Midbrain (tissue), 1 donor: ENCODE measurements at regions not wholly inside any gene's neighbourhood (a gene's known extent, or its start where the extent isn't known, plus 50 kb on each side); places are given as distances from the start of the nearest gene placed in this dataset.
"Not testable (repeated sequence)": the region's sequence is repeated elsewhere in the genome, so short reads cannot be mapped to it uniquely, and the experiment has no call there.

Experiments
- DNase-seq: peaks from one replicate; lab custom pipeline; 2025; lab: John Stamatoyannopoulos, UW

DNA sequence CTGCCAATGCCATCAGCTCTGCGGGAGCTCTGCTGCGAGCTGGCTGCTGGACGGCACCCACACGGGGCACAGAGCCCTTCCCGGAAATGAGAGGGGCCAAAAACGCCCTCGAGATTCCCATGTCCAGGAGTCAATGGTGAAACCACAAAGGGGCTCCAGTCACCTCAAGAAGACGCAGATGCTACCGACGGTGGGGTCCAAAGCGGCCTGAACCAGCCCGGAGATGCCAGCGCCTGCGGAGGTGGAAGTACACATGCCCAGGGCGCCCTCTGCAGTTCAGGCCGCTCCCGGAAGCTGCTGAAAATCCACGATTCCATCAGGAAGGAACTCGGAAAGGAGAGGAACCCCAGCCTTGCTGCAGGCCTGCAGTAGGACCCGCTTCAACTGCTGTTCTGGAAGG lies 82.4 kb upstream of the SELENOP start:
- no peak for DNase-seq

GRCh38 chr5:42889311-42889933 lies 77.7 kb upstream of the SELENOP start:
- DNase-seq: peak; percentile 81

GRCh38 chr5:42888771-42889170 lies 77.1 kb upstream of the SELENOP start:
- DNase-seq: no peak

GRCh38 chr5:42887575-42887974 lies 75.9 kb upstream of the SELENOP start:
- DNase-seq: no peak

DNA sequence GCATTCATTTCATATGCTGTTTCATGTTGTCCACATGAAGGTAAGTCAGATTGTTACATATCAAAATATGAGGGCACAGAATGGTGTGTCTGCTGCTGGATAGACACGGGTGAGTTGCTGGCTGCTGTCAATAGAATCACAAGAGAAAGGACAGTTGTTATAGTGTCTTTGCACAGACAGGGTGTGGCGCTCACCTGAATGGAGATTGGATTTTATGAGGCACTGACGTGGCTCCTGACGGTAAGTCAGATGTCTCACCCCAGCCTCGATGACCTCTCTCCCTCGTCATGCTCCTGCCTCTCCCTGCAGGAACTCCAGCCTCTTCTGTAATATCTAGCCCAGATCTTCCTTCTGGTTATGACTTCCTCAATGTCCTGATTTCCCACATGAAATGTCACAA lies 75.4 kb upstream of the SELENOP start:
- DNase-seq: no peak

GRCh38 chr5:42886635-42887034 lies 74.9 kb upstream of the SELENOP start:
- no peak for DNase-seq

GRCh38 chr5:42884326-42884725 lies 72.6 kb upstream of the SELENOP start:
- no peak for DNase-seq

- DNase-seq: no peak
These were observed 69.9 kb upstream of the SELENOP start for GRCh38 chr5:42881416-42882117.

GRCh38 chr5:42880496-42881150 lies 68.9 kb upstream of the SELENOP start:
- no peak for DNase-seq

DNA sequence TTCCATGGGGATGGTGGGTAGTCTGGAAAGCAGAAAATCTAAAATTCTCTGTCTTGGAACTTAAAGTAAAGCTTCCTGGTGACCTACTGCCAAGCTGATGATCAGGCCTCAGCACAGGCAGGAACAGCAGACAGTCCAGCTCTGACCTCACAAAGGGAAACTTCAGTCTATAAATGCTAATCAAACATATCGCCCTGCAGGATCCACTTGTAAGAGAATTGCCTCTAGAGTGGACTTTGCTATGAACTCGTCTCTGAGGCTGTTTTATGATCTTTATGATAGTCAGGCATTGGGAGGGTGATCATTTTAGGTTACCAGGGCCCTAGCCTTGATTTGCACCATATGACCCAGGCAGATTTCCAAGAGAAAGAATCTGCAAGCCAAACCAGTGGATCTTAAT lies 67.6 kb upstream of the SELENOP start:
- no peak for DNase-seq

GRCh38 chr5:42878550-42878949 lies 66.9 kb upstream of the SELENOP start:
- no peak for DNase-seq

- DNase-seq: no peak
These were observed 66.3 kb upstream of the SELENOP start for GRCh38 chr5:42878041-42878440.

DNA sequence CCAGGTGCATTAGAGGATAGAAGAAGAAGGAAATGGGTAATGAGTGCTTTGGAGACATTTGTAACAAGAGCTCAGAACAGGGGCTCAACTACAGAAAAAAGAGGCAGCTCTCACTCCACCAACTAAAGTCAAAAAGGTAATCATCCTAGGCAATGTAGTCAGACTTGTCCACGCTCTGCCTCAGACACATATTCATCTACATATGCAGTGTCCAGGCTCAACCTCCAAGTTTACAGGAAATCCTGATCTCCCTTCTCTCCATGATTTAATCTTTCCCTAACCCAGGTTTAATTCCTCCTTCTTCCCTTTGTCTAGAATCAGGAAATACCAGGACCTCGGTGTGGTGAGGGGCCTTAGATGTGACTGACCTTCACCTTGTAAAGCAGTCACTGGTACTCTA lies 65.7 kb upstream of the SELENOP start:
- DNase-seq: no peak

- peak; percentile 48 for DNase-seq
These were observed 64.7 kb upstream of the SELENOP start for GRCh38 chr5:42876375-42876844.

DNA sequence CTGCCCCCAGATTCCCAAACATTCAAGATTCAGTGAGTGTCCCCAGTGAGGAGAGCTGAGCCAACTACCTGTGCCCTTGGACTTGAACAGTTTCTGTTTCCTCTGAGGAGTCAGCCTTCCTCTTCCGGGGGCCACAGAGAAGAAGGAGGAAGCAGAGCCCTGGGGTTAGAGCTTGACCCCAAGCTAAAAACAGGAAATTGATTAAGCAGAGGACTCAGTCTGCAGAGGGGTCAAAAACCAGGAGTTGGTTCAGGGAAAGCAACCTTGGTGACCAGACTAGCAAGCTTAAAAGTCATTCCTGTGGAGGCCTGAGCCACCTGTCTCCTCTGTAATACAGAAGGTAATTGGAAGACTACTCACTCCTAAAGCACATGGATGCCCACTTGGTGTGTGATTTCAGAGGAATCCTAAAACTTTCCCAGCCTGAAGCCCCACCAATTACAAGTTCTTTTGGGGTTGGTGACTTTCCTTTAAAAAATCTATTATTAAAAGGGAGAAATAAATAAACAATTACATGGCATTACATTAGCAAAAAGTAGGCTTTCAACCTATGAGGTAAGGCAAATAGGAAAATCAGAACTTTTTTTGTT lies 64.2 kb upstream of the SELENOP start:
- DNase-seq: no peak

DNA sequence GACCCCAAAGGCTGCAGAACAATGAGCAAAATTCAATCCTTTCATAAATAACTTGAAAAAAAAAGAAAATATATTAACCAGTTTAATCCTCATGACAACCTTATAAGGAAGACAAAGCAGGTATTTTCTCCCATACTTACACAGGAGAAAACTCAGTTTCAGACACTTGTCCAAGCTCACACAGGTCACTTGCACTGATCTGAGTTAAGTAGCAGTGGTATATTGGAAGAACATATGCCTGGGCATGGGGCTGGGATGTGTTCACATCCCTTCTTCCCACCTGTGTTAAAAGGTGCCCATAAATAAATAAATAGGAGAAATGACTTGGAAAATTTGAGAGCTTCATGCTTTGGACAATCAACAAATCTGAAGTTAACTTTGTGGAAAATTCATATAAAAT lies 63.5 kb upstream of the SELENOP start:
- no peak for DNase-seq

DNA sequence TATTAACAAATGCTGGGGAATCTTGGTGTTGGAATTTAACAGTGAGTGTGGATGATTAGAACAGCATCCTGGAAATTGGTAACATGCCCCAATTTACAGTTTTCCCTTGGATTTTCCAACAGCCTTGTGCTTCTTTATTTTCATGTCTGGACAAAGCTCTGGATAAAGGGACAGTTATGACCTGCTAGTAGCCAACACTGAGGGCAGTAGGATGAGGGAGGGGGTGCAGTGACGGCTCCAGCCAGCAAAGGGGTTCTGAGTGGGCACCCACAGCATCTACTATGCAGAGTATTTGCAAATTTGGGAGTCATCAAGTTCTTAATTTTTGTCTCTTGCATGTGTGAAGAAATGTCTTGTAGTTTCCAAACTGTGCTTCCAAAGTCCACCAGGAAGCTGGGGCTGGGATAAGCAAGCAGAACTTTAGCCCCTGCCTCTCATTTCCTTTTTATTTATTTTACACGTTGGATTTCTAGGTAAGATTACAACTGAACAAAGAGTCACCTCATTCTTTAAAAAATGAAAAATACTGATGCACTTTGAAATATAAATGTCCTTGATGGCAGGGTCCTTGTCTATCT lies 63.0 kb upstream of the SELENOP start:
- DNase-seq: no peak

DNA sequence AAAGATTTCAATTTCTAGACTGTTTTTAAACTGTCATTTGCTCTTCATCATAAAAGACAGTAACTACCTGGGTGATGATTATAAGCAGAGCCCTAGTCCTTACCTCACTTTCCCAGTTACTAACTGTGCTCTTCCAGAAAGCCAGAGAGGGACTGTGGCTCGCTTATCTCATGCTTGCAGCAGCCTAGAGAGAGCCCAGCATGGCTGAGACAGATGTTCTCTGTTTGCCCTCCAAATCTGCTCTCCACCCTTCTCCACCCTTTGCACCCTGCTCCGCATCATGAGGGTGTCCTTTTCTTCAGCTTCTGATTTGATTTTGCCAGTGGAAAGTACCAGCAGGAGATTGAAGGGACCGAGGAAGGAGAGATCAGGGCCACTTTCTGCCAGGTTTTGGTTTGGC lies 61.2 kb upstream of the SELENOP start:
- no peak for DNase-seq

- peak; percentile 24 for DNase-seq
These were observed 59.3 kb upstream of the SELENOP start for GRCh38 chr5:42870882-42871418.

GRCh38 chr5:42868417-42868816 lies 56.7 kb upstream of the SELENOP start:
- not testable (repeated sequence) for DNase-seq

- DNase-seq: not testable (repeated sequence)
These were observed 53.1 kb upstream of the SELENOP start for GRCh38 chr5:42864749-42865148.
